GM19463 (cell line): ENCODE measurements at regions not wholly inside any gene's neighbourhood (a gene's known extent, or its start where the extent isn't known, plus 50 kb on each side); places are given as distances from the start of the nearest gene placed in this dataset.
"Not testable (repeated sequence)": the region's sequence is repeated elsewhere in the genome, so short reads cannot be mapped to it uniquely, and the experiment has no call there.

Experiments
- ATAC-seq: cut with Tn5 transposase; IDR thresholded peaks from one replicate; pipeline ENCODE4 v1.9.1; 2021; ENCODE audit warnings: mild to moderate bottlenecking, moderate library complexity; ENCODE audit not compliant: unreplicated experiment

DNA sequence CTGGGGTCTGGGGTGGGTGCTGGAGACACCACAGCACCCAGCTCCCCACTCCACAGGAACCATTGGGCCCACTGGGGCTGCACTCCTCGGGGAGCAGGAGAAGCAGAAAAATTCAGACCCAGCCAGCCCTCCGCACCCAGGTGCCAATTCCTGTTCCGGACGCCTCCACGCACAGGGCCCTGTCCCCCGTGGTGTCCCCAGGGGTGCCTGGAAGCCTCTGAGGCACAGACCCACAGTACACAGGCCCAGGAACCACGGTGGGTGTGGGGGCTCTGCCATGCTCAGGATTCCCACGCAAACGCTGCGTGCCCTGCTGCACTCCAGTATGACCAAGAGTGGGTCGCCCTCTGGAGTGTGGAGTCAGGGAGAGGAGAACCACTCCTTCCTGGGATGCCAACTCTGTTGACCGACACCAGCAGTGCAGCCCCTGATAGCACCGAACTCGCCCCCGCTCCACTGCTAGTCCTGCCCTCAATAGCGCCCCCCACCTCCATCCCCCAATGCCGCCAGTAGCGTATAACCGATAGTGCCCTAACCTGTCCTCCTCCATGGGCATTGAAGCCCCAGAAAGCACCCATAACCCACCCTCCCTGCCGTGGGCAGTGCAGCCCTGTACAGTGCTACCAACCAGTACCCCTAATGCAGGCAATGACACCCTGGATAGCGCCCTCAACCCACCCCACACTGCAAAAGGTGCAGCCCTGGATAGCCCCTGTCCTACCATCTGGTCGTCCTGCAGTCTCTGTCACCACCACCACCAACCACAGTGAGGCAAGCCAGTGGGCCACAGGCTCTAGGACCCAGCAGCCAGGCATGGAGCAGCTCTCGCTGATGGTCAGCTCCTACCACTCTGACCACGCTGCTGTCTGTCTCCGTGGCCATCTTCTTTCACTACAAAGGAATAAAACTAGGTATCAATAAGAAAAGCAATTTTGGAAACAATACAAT, 2877.2 kb downstream of the RPIA start:
- not testable (repeated sequence) for ATAC-seq

DNA sequence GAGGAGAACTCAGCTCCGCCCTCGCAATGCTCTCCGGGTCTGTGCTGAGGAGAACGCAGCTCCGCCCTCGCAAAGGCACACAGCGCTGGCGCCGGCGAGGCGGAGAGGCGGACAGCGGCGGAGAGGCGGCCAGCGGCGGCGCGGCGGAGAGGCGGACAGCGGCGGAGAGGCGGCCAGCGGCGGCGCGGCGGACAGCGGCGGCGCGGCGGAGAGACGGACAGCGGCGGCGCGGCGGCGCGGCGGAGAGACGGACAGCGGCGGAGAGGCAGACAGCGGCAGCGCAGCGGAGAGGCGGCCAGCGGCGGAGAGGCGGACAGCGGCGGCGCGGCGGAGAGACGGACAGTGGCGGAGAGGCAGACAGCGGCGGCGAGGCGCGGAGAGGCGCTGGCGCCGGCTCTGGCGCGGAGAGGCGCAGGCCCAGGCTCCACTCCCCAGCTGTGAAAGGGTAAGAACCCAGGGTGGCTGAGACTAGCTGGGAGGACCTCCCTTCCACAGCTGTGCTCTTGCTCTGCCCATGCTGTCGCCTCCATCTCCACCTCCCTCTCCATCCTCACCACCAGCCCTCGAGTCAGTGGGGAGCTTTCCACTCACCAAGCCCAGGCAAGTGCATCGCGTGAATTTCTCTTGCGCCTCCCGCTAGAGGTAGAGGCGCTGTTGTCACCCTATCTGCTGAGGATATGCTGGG, 2879.9 kb downstream of the RPIA start:
- ATAC-seq = not testable (repeated sequence)

DNA sequence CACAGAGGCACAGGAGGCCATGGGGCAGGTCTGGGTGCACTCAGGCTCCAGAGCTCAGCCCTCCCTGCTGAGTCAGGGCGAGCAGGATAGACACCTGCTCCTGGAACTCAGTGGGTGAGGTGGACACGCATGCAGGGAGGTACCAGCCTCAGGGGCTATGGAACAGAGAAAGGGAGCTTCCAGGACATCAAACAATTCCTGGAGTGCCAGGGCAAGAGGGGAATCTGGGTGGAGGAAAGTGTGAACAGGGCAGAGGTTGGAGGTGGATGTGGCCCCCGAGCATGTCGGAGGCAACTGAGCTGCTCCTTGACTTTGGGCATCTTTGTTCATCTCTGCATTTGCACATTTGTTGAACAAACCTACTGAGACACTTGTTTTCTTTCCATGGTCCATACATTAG, 2881.5 kb downstream of the RPIA start:
- not testable (repeated sequence) for ATAC-seq

DNA sequence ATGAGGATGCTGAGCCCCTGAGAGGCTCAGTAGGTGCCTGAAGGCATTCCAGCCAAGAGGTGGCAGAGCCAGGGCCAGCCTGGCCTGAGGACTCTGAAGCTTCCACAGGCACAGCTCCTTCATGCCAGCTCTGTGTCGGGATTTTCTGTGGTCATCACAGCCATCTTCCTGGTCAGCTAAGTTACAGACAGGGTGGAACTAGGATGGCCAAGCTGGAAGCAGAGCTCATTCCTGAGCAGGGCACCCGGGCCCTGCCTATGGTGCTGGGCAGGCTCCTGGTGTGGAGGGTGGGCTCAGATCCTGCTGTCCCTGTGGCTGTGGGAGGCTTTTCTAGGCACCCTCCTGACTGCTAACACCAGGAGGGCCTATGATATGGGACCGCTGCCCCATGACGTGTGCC, 2882.3 kb downstream of the RPIA start:
- not testable (repeated sequence) for ATAC-seq

DNA sequence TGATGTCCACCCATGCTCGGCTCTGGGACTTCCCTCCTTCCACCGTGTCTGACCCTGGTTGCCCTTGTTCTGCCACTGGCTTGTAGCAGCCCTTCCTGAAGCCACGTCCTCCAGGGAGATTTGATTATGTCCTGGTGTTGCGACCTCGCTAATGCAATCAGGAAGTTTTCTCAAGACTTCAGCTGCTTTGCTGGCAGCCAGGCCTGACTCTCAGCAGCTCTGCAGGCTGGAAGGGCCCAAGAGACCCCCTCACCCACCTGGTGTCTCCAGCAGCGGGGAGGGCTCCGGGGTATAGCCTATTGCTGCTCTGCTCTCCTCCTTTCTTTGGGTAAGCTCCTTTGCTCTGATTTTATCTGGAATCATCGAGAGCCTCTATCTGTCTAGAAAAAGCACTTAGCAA, 2882.8 kb downstream of the RPIA start:
- not testable (repeated sequence) for ATAC-seq

DNA sequence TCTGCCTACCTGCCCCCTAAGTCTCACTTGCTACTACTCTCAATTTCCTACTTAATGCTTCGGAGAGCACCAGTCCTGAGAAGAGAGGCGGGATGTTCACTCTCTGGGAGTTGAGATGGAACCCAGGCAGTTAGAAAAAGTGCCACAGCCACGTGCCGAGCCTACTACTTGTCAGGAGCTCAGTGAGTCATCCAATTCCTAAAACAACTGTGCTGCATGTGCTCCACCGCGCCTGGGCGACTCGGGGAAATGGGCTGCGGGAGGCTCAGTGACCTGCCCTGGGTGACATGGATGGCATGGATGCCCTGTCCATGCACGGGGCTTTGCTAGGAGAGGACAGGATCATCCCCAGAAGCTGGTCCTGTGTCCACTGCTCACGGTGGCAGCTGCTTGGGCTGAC, 2884.2 kb downstream of the RPIA start:
- ATAC-seq = not testable (repeated sequence)

DNA sequence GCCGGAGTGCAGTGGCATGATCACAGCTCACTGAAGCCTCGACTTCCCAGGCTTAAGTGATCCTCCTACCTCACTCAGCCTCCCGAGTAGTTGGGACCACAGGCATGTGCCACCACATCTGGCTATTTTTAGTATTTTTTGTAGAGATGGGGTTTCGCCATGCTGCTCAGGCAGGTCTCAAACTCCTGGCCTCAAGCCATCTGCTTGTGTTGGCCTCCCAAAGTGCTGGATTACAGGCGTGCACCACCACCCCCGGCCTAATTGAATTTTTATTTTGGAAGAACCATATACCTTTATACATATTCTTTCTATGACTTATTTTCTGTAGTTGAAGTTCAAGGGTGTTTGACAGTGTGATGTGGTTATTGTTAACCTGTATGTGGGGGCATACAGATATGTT, 2885.9 kb downstream of the RPIA start:
- ATAC-seq = not testable (repeated sequence)

DNA sequence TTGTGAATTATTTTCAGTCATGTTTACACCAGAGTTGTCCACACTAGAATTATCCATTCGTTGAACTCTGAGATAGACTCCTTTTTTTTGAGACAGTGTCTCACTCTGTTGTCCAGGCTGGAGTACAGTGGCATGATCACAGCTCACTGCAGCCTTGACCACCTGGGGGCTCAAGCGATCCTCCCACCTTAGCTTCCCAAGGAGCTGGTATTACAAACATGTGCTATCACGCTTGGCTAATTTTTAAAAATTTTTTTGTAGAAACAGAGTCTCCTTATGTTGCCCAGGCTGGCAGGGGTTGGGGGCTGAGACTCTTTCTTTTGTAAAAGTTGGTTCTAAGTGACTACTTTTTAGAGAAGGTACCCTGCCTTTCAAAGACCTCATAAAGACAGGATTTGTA, 2887.2 kb downstream of the RPIA start:
- not testable (repeated sequence) for ATAC-seq

DNA sequence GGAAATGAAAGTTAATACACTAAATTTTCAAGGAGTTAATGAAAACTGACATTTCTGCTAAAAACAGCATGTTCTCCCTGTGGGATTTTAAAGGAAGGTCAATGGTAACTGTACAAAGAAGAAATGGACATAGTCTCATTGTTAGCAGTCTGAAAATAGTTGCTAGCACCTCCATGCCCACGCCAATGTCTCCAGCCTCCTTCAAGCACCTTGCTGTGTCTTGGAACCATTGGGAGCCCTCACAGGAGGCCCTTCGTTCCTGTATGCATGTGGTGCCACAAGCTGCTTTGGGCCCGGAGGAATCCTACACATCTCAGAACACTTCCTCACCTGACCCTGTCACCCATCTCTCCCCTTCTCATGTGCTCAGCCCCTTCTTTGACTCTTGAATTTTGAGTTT, 2888.1 kb downstream of the RPIA start:
- ATAC-seq = not testable (repeated sequence)

DNA sequence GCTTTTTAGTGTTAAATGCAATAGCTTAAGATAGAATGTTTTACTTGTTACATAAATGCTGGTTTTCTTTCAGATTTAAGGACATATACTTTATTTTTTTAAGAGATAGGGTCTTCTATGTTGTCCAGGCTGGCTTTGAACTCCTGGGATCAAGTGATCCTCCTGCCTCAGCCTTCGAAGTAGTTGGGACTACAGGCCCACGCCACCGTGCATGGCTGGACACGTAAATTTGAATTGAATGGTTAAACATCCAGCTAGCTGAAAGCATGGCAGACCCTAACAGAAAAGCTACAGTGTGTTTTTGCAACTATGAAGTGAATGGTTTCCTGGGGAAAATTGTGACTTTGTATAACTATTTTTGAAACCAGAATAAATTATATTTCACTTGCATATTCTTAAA, 2888.6 kb downstream of the RPIA start:
- ATAC-seq = not testable (repeated sequence)

DNA sequence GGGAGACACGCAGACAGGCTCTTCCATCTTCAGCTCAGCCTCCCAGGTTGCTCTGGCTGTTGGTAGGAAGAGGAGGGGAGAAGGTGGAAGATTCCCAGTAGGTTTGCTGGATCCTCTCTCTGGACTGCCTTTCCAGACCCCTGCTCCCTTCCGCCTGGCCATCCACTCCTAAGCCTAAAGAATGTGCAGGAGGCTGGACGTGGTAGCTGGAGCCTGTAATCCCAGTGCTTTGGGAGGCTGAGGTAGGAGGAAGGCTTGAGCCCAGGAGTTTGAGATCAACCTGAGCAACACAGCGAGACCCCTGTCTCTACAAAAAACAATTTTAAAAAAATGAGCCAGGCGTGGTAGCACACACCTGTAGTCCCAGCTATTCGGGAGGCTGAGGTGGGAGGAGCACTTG, 2895.6 kb downstream of the RPIA start:
- not testable (repeated sequence) for ATAC-seq

DNA sequence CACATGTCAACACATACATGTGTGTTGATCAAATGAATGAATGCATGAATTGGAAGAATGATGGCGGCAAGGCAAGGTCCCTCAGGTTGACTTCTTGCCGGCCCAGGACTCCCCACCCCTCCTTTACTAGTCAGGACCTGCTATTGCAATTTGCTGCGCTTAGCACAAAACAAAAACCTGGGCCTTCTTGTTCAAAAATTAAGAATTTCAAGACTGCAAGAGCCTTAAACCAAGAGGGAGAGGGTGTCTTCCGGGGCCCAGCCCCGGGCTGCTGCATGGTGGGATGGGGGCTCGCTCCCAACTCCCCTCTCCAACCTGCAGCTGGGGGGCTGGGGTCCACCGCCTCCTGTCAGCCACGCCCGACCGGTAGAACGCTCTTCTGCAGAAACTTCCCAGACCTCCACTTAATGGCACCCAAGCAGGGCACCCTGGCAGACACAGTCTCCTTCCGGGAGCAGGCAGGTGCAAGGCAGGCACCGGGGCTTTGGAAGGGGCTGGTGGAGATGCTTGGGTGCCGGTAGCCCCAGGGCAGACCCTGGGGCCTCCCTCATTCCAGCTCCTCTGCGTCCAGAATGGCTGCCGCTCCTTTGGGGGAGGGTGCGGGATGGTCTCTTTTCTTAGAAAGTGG, 2896.5 kb downstream of the RPIA start:
- not testable (repeated sequence) for ATAC-seq

DNA sequence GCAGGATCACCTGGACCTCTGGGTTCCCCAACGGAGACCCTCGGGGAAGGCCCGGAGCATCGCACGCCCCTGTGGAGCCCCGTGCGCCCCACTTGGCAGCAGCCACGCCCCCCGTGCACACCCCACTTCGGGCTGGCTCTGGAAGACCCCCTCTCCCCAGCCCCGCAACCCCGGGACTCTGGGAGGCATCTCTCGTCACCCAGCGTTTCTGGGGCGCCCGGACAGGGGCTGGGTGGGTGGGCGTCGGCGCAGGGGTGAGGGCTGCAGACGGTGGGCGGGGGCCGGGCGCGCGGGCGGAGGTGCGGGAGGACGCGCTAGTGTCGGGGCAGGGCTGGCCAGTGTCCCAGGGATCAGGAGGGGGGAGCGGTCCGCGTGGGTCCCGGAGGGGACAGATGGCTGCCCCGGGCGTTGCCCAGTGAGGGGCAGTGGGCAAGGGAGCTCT, 2897.3 kb downstream of the RPIA start:
- not testable (repeated sequence) for ATAC-seq

DNA sequence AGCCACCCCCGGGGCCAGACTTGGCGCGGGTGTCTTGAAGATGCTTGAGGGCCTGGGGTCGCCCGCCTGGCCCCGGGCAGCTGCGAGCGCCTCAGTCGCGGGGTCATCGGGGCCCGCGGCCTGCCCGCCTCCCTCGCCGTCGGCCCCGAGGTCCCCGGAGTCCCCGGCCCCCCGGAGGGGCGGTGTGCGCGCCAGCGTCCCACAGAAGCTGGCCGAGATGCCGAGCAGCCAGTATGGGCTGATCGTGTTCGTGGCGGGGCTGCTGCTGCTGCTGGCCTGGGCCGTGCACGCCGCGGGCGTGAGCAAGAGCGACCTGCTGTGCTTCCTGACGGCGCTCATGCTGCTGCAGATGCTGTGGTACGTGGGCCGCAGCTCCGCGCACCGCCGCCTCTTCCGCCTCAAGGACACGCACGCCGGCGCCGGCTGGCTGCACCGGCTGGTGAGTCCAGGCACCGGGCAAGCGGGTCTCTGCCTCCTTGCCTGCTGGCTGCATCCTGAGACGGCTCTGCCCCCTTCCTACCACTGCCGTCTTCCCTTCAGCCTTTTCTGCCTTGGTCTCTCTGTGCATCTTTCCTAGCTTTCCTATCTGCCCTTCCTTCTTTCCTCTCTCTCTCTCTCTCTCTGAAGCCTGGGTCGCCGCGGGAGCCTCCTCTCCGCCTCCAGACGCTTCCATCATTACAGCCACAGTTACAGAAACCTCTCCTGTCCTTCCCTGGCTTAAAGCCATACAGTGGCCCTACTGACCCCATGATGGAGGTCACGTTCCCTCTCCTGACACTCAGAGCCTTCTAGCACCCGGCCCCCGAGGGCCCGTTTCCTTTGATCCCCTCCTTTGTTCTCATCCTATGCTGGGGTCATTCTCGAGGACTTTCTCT, 2898.2 kb downstream of the RPIA start:
- ATAC-seq = not testable (repeated sequence)

DNA sequence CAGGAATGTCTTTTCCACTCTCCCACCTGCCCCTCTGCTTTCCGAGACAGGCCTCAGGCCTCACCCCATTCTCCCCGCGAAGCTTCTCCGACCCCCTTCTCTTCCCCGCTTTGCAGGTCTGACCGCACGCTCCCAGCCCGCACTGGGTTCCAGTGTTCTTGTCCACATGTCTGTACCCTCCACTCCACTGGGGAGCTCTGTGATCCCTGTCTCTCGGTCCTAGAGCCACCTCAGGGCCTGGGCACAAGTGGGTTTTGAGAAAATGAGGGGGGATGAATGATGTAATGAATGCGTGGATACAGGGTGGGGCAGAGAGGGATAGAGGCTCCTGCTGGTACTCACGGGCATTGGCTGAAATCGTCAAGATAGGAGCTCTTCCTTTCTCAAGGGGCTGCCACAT, 2898.9 kb downstream of the RPIA start:
- not testable (repeated sequence) for ATAC-seq

DNA sequence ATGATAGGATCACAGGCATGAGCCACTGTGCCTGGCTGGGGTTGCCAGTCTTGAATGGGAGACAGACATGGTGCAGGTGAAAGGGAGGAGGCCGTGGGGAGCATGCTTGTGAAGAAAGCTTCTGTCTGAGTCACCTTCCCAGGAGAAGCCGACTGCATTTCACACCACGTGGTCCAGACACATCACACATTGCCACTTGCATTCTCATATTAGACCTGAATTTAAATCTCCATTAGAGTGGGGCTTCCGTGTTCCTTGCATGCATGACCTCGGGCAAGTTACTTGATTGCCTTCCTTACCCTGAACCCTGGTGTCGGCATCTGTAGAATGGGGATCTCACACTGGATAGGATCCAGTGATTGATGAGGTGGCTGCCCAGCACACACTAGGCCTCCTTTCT, 2899.6 kb downstream of the RPIA start:
- ATAC-seq = not testable (repeated sequence)

DNA sequence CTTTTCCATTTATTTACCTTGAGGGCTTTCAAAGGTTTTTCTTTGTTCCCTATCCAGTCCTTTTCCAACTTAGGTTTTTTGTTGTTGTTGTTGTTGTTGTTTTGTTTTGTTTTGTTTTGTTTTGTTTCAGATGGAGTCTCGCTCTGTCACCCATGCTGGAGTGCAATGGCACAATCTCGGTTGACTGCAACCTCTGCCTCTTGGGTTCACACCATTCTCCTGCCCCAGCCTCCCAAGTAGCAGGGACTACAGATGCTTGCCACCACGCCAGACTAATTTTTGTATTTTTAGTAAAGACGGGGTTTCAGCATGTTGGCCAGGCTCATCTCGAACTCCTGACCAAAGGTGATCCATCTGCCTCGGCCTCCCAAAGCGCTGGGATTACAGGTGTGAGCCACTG, 2906.0 kb downstream of the RPIA start:
- not testable (repeated sequence) for ATAC-seq

DNA sequence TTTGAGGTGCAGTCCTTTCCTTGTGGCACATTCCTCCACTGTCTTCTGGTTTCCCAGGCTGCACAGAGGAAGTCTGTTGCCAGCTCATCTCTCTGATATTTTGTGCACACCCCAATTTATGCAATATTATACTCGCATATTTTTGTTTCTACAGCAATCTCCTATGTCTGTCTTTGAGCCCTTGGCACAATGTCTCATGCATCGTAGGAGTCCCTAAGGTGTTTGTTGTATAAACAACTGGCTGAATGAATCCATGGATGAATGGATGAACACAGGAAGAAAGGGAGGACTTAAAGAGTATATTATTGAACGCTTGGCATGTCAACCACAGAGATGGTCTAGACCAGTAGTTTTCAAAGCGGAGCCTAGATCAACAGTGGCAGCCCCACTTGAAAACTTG, 2907.0 kb downstream of the RPIA start:
- not testable (repeated sequence) for ATAC-seq

DNA sequence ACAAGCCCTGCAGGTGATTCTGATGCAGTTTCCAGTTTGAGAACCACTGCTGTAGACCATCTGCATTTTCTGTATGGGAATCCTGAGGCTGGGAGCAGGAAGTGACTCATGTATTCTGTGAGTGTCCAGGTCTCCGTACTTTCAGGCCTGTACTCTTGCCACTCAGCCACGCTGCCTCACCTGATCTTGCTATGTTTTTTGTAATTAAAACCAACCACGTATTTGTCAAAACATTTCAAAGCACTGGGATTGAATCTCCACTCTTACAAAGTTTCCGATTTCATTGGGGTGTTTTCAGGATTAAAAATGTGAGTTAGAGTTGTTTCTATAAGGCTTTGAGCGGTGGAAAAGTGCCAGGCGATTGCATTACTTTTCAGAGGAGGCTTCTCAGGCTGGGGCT, 2907.5 kb downstream of the RPIA start:
- ATAC-seq = not testable (repeated sequence)

DNA sequence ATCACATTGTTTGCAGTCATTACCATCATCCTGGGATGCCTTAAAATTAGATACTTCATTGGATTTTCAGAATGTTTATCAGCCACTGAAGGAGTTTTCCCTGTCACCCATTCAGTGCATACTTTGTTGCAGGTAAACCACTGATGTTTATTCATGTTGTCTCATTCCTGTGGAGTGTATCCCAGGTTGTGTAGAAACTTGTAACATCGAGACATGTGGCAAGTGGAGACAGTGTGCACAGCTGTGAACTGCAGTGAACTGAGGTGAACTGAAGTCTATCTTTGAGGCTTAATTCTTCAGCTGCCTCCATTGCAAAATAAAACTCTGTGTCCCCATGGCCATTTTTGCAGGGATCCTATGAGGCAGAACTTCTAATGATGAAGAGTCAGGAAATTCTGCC, 2911.4 kb downstream of the RPIA start:
- ATAC-seq = not testable (repeated sequence)
